HG03039 (cell line): ENCODE measurements at regions not wholly inside any gene's neighbourhood (a gene's known extent, or its start where the extent isn't known, plus 50 kb on each side); places are given as distances from the start of the nearest gene placed in this dataset.
A peak's percentile ranks its signal among the peaks of the same experiment; 100 is the strongest.
"Not testable (repeated sequence)": the region's sequence is repeated elsewhere in the genome, so short reads cannot be mapped to it uniquely, and the experiment has no call there.

Source experiments
- ATAC-seq: cut with Tn5 transposase; IDR thresholded peaks from one replicate; pipeline ENCODE4 v1.9.1; 2021; ENCODE audit warnings: mild to moderate bottlenecking, moderate library complexity; ENCODE audit not compliant: unreplicated experiment

DNA sequence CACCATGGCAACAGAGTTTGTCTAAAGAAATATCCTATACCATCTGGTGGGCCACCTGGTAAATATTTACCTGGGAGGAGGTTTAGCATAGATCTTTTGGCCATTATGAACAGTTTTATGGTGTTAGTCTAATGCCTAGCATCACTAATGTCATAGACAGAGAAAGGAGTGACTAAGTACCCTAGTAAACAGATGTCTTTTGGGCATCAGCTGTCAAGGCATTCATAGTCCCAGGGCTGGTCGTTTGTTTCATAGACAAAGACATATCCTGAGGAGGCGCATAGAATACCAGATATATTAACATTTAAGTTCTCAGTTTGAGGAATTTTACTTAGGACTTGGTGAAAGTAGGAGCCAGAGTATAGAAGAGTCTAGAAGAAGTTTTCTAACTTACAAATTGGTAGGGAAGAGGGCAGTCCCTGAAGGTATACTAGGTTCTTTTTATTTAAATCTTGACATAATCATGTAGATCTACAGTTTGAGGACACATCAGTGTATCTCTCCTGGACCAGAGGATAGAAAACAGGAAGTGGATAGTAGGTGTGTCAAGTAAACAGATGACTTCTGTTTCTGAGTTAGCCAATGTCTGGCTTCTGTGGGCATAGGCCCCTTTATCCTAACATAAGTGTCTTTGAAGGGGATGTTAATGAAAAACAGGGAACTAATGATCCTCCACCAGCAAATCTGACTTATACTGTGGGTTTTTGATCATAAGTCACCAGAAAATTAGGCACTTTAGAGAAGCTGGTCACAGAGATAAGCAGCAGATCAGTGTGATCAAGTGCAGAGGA, 105.0 kb upstream of the PRSS3 start:
- ATAC-seq = no peak

DNA sequence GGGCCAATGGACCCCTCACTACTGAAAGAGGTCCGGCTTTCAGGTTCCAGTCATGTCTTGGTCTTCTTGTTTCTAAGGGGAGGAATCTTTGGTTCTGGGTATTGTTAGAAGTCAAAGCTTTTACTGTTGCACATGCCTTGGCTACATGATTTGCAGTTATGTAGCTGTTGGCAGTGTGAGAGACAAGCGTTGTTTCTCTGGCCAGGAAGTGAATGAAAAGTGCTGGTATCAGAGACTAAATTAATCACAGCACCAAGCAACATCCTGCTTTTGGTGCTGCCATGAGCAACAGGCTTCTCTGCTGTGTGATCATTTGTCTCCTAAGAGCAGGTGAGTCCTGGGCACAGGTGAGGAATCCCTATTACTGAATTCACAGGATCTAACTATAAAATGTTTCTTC, 100.1 kb upstream of the PRSS3 start:
- ATAC-seq = no peak

DNA sequence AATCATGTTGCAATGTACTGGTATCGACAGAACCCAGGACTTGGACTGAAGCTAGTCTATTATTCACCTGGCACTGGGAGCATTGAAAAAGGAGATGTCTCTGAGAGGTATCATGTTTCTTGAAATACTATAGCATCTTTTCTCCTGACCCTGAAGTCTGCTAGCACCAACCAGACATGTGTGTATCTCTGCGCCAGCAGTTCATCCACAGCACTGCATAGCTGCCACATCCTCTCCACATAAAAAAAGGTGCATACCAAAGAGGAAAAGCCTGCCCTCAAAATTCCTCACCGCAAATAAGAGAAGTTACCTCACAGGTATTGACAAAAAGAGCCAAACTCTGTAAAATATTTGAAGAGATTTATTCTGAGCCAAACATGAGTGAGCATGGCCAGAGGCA, 99.5 kb upstream of the PRSS3 start:
- ATAC-seq = no peak

DNA sequence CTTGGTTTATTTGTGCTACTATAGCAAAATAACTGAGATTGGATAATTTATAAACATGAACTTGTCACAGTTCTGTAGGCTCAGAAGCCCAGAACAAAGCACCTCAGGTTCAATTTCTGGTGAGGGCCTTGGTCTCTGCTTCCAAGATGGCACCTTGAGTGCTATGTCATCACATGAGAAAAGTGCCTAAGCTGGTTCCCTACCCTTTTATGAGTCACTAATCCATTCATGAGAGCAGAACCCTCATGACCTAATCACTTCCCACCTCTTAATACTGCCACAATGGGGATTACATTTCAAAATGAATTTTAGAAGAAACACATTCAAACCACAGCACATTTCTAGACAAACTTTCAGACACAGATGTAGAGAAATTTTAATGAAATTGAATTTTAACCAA, 98.2 kb upstream of the PRSS3 start:
- ATAC-seq = no peak

GRCh38 chr9:33698267-33698666, 97.1 kb upstream of the PRSS3 start:
- ATAC-seq = no peak

DNA sequence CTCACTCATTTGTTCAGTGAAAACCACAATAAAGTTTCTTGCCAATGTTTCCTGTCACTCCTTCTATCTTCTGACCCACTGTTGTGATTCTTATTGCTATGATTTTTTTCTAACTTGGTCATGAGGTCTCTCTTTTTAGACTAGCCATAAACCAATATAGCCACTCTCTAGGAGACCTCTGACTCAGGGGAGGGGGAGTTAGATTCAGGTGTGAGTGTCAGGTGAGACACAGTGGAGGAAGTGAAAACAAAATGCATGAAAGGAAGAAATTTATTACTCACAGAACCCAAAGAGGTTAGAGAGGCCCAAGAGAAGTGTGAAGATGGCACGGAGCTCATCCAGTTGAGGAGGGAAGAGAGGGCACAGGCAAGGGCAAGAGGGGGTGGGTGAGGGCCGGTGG, 94.4 kb upstream of the PRSS3 start:
- ATAC-seq = not testable (repeated sequence)

DNA sequence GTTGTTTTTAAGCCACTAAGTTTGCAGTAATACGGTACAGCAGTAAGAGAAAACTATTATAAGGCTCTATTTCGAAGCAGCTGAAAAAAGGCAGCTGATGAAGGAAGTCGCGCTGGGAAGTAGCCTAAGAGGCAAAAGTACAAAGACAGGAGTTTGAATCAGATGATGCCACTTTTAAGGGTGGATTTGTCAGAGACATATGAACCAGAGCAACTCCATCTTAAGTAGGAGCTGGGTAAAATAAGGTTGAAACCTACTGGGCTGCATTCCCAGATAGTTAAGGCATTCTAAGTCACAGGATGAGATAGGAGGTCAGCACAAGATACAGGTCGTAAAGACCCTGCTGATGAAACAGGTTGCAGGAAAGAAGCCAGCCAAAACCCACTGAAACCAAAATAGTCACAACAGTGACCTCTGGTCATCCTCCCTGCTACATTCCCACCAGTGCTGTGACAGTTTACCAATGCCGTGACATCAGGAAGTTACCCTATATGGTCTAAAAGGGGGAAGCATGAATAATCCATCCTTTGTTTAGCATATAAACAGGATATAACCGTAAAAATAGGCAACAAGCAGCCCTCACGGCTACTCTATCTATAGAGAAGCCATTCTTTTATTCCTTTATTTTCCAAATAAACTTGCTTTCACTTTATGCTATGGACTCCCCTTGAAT, 91.8 kb upstream of the PRSS3 start:
- no peak for ATAC-seq

GRCh38 chr9:33705440-33705839, 89.9 kb upstream of the PRSS3 start:
- ATAC-seq = not testable (repeated sequence)

DNA sequence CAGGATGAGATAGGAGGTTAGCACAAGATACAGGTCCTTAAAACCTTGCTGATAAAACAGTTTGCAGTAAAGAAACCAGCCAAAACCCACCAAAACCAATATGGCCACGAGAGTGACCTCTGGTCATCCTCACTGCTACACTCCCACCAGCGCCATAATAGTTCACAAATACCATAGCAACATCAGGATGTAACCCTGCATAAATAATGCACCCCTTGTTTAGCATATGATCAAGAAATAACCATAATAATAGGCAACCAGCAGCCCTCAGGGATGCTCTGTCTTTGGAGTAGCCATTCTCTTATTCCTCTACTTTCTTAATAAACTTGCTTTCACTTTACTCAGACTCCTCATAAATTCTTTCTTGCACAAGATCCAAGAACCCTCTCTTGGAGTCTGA, 86.9 kb upstream of the PRSS3 start:
- no peak for ATAC-seq

DNA sequence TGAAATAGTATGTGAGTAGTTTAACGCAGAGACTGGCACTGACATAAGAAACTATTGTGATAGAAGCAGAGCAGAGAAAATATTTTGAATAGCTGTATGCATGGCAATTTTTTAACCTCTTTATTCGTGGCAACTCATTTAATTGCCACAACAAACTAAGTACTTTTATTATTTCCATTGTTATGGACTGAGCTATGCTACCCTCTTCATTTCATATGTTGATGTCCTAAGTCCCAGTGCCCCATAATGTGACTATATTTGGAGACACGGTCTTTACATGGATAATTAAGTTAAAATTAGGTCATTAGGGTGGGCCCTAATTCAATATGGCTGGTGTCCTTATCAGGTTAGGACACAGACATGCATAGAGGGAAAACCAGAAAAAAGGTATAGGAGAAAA, 86.1 kb upstream of the PRSS3 start:
- ATAC-seq = no peak

GRCh38 chr9:33711418-33711817, 83.9 kb upstream of the PRSS3 start:
- ATAC-seq = not testable (repeated sequence)

DNA sequence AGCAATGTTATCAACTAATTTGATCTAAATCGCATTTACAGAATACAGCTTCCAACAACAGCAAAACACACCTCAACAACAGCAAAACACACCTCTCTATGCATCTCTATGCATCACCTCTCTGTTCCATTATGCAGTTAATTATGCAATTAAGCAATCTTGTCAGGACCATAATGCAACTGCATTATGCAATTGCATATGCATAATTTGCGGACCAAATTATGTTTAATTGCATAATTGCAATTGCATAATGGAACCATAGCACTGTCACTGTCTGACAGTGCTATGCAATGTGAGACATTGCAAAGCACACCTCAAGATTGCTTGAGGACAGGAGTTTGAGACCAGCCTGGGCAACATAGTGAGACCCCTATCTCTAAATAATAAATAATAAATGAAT, 80.4 kb upstream of the PRSS3 start:
- ATAC-seq = no peak

GRCh38 chr9:33718987-33719386, 76.4 kb upstream of the PRSS3 start:
- no peak for ATAC-seq

GRCh38 chr9:33719581-33720374, 75.6 kb upstream of the PRSS3 start:
- ATAC-seq = no peak

DNA sequence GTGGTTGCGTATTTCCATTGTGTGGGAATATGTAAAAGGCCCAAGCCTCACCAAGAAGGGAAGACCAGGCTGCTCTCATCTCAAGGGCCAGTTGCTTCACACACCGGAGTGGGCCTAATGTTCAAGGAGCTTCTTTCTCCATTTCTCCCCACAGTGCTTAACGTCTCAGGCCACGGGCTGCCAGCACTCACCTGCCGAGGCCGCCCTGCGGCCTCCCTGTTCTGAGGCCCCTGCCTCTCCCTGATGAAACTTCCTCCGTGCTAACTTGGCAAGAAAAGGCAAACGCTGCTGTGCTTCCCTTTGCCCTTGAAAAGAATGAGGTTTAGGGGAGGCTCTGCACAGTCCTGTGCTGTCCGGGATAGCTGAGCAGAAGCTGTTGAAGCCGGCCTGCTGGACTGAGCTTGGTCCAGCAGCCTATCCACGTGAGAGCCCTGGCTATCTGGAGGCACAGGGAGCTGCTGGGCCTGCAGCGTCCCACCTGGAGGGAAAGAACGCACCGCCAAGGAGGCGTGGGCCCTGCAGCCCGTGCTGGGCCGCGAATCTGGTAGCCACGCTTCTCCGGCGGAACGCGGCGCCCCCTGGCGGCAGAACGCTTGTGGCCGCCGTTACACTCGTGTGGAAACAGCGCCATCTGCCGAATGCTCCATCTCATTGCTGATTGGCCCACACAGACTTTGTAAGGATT, 73.5 kb upstream of the PRSS3 start:
- peak; percentile 65 for ATAC-seq

DNA sequence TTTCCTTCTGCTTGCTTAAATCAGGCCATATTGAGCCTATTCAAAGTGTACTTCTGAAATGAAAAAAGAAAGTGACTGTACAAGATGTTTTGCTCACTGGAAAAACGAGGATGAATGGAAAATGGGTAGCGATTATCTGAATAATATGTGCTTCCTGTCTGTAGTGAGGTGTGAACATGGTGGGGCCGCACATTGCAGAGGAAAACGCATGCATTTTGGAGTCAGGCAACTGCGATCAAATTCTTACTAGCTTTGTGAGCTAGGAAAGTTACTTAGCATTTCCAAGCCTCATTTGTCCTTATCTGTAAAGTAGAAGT, 73.0 kb upstream of the PRSS3 start:
- ATAC-seq = no peak

DNA sequence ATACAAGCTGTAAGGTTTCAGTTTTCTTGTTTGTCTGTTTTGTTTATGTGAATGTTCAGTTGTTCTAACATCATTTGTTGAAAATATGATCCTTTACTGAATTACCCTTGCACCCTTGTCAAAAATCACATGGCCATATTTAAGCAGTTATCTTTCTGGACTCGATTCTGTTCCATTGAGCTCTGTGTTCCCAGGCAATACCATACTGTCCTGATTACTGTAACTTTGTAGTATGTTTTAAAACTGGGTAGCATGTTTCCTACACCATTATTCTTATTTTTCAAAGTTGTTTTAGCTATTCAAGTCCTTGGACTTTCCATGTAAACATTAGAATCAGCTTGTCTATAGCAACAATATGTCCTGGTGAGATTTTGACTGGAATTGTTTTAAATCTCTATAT, 66.7 kb upstream of the PRSS3 start:
- ATAC-seq = no peak

DNA sequence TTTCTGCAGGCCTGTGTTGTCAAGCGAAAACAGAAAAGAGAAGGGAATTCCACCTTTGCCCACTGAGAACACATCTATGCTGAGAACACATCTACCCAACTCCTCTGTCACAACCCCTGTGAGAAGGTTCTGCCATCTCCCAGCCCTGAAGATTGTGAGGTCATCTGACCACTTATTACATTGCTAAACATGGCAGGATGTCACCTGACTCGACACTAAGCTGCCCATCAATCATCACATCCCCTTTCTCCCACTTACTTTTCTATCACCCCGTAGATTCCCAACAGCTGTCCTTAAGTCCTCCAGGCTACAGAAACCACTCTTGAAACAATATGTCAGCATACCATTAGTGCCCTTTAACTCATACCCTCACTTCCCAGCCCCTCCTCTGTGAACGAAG, 64.2 kb upstream of the PRSS3 start:
- ATAC-seq = no peak

DNA sequence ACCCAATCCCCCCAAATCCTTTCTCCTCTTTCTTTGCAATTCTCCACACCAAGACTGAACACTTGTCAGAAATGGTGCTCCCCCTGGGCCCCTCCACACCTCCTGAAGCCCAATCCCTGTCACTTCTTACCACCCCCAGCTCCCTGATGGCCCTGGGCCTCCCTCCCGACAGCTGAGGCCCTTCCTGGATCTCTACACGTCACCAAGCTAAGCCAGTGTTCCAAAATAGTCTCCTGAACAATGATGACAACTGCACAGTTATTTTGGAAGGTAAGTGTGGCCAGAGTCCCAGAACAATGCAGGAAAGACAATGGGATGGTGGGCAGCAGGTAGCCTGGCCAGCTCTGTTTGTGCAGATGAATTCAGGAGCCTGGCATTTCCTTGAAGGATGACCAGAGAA, 63.7 kb upstream of the PRSS3 start:
- no peak for ATAC-seq

GRCh38 chr9:33734247-33734940, 61.0 kb upstream of the PRSS3 start:
- not testable (repeated sequence) for ATAC-seq
